Cardiac muscle cell (in vitro differentiated cells and primary cell): ENCODE measurements at regions not wholly inside any gene's neighbourhood (a gene's known extent, or its start where the extent isn't known, plus 50 kb on each side); places are given as distances from the start of the nearest gene placed in this dataset.
A peak's percentile ranks its signal among the peaks of the same experiment; 100 is the strongest.

ENCODE experiments used
- DNase-seq, 2 donors: peaks; one replicate each; pipeline versions ENCODE4 v3.0.0 to v3.0.0-alpha.2; 2010 to 2017; ENCODE audit warnings: low read depth in 1 of 2, low spot score in 1 of 2
- H3K27ac ChIP-seq: fragments of 200-600 bp; sonication (generic); 2 replicates; pipeline ENCODE4 v1.5.1; 2016
- H3K27me3 ChIP-seq: fragments of 200-600 bp; sonication (generic); 2 replicates; pipeline ENCODE4 v1.6.0; 2016; ENCODE audit warnings: control low read depth
- H3K36me3 ChIP-seq: fragments of 200-600 bp; sonication (generic); 2 replicates; pipeline ENCODE4 v1.5.1; 2016; ENCODE audit warnings: control low read depth
- H3K4me1 ChIP-seq: fragments of 200-600 bp; sonication (generic); 2 replicates; pipeline ENCODE4 v1.8.1; 2017; ENCODE audit warnings: low read depth, mild to moderate bottlenecking, mixed run types
- H3K4me3 ChIP-seq: fragments of 200-600 bp; sonication (generic); 2 replicates; pipeline ENCODE4 v1.5.1; 2016; ENCODE audit warnings: mild to moderate bottlenecking
- H3K9me3 ChIP-seq: fragments of 200-600 bp; sonication (generic); 2 replicates; pipeline ENCODE4 v1.5.1; 2017; ENCODE audit warnings: low read depth, mild to moderate bottlenecking, control low read depth
- TF ChIP-seq, protein P1 (sequence below): IDR thresholded peaks from 2 replicates; pipeline ENCODE4 v1.5.1; 2012; ENCODE audit warnings: low read depth, mild to moderate bottlenecking, low read length

DNA sequence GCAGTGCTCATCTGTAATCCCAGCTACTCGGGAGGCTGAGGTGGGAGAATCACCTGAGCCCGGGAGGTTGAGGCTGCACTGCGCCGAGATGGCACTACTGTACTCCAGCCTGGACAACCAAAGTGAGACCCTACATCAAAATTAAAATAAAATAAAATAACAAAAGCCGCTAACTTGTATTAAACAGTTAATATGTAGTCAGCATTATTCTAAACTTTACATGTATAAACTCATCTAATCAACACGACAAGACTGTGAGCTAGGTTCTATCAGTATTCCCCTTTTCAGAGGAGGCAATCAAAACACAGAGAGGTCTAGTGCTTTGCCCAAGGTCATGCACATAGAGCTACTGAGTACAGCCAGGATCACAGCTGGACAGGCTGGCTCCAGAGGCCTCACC is 111.7 kb upstream of the LINGO1 start:
- Histone ChIP-seq H3K36me3 (no peaks in the 10 kb centered on the region), H3K4me1 (peaks cover 7% of the 10 kb centered on the region), H3K27ac (no peak overlapping the region), H3K4me3 (no peak overlapping the region), H3K27me3 (no peaks in the 10 kb centered on the region), H3K9me3 (no peaks in the 10 kb centered on the region)
- peak in 1 of 2 donors; percentile 15 for DNase-seq
- TF ChIP-seq, protein P1, sequence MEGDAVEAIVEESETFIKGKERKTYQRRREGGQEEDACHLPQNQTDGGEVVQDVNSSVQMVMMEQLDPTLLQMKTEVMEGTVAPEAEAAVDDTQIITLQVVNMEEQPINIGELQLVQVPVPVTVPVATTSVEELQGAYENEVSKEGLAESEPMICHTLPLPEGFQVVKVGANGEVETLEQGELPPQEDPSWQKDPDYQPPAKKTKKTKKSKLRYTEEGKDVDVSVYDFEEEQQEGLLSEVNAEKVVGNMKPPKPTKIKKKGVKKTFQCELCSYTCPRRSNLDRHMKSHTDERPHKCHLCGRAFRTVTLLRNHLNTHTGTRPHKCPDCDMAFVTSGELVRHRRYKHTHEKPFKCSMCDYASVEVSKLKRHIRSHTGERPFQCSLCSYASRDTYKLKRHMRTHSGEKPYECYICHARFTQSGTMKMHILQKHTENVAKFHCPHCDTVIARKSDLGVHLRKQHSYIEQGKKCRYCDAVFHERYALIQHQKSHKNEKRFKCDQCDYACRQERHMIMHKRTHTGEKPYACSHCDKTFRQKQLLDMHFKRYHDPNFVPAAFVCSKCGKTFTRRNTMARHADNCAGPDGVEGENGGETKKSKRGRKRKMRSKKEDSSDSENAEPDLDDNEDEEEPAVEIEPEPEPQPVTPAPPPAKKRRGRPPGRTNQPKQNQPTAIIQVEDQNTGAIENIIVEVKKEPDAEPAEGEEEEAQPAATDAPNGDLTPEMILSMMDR, result no peak

DNA sequence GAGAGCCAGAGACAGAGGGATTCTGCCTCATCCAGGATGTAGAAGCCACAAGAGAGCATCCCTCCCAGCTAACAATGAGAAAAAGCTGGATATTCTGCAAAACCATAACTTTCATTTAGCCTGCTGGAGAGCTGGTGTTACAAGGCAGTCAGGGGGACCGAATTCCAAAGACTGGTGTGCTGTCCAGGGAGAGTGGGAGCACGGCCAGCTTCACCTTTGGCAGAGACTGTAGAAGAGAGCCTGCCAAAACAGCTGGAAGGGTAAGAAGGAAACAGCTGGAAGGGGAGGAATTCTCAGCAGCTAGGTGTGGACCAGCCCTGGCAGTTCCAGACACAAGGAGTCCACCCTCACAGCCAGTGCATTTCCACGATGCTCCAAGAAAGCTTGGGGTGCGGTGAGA is 109.9 kb upstream of the LINGO1 start:
- no peaks in the 10 kb centered on the region for H3K36me3 ChIP-seq
- DNase-seq, result no peak
- no peak overlapping the region for H3K27ac ChIP-seq
- H3K27me3 ChIP-seq, result peaks cover 18% of the 10 kb centered on the region
- H3K9me3 ChIP-seq, result no peaks in the 10 kb centered on the region
- H3K4me3 ChIP-seq, result no peak overlapping the region
- H3K4me1 ChIP-seq, result peaks cover 7% of the 10 kb centered on the region
- TF ChIP-seq, protein P1, result no peak

DNA sequence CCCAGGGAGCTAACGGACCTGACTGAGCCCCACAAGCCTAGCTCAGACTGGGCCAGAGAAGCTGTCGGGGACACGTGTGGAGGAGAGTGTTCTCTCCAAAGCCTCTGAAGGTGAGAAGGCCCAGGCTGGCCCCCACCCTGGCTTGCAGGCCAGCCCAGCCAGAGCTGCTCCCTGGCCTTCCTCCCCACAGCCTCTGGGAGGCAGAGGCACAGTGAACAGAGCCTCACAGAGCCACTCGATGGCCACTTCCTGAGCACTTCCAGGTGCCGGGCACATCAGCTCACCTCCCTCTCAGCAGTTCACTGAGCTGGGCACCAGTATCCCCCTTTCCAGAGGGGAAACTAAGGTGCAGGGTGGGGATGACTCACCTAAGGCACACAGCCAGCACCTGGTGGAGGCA is 109.4 kb upstream of the LINGO1 start:
- DNase-seq, result no peak
- TF ChIP-seq, protein P1, result no peak
- H3K27me3 ChIP-seq, result peaks cover 19% of the 10 kb centered on the region
- no peaks in the 10 kb centered on the region for H3K36me3 ChIP-seq
- no peak overlapping the region for H3K27ac ChIP-seq
- no peak overlapping the region for H3K4me3 ChIP-seq
- peaks cover 2% of the 10 kb centered on the region for H3K4me1 ChIP-seq
- no peaks in the 10 kb centered on the region for H3K9me3 ChIP-seq

DNA sequence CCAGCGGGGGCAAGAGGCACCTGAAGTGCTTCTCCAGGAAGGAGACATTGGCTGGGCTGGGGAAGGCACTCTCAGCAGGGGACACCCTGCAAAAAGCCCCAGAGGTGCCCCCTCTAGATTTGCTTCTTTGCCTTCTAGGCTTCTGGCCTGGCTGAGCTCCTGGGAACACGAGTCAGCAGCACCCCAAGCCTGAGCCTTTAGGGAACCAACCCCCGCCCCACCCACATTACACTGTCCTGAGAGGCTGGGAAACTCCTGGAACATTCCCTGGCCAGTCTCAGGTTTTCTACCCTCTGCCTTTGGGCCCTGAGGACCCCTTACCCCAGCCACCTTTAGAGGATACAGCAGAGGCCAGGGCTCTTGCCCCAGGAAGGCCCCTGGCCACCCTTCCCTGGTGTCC is 108.4 kb upstream of the LINGO1 start:
- H3K4me3 ChIP-seq, result no peak overlapping the region
- no peak overlapping the region for H3K27ac ChIP-seq
- TF ChIP-seq, protein P1, result no peak
- H3K36me3 ChIP-seq, result no peaks in the 10 kb centered on the region
- DNase-seq, result no peak
- no peaks in the 10 kb centered on the region for H3K9me3 ChIP-seq
- H3K27me3 ChIP-seq, result peaks cover 19% of the 10 kb centered on the region
- no peaks in the 10 kb centered on the region for H3K4me1 ChIP-seq

DNA sequence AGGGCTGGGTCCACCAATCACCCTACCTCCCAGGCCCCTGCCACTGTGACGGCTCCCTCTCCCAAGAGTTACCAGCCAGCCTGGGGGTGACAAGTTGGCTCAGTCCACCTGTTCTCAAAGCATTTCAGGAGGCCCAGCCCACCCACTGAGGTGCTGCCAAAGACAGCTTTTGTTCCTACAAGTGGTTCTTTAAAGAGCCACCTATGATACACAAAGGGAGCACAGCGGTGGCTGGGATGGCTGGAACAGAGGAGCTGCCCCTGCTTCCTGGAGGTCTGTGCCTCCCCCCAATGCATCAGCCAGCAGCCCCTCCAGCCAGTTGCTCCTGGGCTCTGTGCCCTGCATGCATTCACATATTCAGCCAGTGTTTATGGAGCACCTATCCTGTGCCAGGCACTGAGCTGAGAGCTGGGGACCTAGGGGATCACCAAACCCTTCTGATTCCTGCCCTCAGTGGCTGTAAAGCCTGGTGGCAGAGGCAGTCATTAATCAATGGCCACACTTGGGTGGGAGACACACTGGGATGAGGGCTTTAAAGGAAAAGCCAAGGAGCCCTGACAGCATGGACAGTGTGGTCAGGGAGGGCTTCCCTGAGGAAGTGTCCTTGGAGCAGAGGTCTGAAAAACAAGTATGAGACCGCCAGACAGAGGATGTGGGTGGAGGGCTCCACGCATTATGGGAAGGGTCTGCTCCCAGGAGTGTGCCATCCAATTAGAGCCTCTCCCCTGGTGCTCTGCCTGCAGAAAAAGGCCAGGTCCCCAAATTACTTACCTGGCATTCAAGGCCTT is 107.1 kb upstream of the LINGO1 start:
- Histone ChIP-seq H3K27me3 (peaks cover 19% of the 10 kb centered on the region), H3K27ac (no peak overlapping the region), H3K36me3 (no peaks in the 10 kb centered on the region), H3K9me3 (no peaks in the 10 kb centered on the region), H3K4me3 (no peak overlapping the region), H3K4me1 (no peaks in the 10 kb centered on the region)
- TF ChIP-seq, protein P1, result no peak
- no peak for DNase-seq
